HG03103 (cell line): ENCODE measurements at regions not wholly inside any gene's neighbourhood (a gene's known extent, or its start where the extent isn't known, plus 50 kb on each side); places are given as distances from the start of the nearest gene placed in this dataset.

Experiments used
- ATAC-seq: cut with Tn5 transposase; IDR thresholded peaks from one replicate; pipeline ENCODE4 v1.9.1; 2021; ENCODE audit warnings: low read depth; ENCODE audit not compliant: unreplicated experiment

DNA sequence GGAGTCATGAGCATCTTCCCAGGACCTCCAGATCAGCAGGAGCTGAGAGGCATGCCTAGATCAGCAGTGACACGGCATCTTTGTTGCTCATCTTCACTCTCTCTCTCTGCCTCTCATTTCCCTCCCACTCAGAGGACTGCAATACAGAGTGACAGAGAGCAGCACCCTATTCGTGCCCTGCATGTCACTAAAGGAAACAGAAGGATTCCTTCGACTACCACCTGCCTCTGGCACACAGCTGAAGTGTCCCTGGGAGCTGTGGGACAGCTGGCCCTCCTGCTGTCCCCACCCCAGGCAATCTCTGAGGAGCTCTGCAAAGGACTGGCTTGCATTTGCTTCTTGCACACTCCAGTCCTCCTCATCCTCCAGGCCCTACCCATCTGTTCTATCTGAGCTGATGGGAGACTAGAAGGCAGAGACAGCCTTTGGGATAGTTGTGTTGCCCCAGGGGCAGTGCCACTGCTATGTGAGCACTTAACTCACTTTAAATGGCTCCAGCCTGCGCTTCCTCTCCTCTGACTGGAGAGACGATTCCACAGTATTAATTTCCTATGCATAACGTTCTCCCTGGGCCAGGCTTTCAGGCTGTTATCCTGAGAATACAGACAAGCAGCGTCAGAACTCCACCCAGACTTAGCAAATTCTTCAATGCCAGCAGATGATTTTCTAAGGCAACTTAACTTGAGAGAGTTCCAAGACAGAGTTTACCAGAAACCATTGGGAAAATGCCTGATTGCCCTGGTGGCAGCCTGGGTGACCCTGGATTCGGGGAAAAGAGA is 167.6 kb upstream of the MAP1B start:
- ATAC-seq, result no peak

DNA sequence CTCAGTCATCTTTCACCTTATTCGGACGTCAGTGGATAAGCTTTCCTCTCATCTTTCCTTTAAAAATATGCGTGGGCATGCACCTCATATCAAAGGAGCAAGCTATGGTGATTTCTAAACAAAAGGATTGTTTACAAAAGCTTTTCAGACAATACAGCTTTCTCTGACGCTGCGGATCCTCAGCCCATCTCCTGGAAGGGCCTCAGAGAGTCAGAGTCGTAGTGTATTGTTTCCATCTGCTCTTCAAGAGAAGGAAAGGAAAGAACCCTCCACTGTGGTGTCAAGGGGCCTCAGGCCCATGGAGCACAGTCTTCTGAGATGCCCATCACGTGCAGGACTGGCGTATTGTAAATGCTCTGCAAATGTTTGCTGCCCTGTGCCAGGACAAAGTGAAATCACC is 163.4 kb upstream of the MAP1B start:
- no peak for ATAC-seq

DNA sequence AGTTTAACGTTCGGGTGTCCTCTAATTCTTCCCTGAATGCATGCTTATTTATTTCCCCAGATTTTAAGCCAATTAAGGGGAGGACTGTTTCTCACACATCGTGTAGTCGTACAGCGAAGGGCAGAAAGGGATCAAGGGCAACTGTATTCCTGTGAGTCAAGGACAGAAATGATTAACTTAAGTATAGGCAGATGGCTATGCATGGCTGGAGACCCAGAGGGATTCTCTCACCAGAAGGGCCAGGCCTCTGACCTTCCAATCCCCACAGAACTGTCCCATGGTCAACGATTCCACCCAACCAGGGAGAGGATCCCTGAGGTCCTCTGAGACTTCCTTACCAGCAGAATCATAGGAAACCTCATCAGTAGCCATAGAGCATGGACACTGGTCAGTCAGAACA is 161.8 kb upstream of the MAP1B start:
- ATAC-seq, result no peak

DNA sequence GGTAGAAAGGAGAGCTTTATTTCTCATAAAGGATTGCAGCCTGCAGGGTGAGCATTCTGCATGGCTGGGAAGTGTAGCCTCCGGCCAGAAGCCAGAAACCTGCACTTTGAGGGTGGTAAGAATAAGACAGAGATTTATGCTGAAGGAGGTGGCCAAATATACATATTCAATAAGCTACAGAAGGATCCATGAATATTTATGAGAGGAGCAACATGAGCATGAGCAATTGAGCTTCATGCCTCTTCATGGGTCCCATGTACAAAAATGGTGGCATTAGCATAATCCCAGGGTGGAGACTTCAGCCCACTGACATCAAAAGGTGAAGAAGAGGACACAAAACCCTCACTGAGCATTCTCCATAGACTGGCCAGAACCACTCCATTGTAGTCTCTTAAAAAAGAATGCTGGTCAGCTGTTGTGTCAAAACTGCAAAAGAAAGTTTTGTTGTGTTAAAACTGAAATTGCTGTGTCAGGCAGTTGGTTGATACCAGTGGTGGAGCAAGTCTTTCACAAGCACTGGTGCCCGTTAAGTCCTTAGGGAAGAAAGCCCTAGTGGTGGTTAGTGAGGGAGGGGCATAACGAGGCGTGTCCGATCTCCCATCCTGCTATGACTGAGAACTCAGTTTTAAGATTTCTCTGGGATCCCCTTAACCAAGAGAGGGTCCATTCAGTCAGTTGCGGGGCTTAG is 160.8 kb upstream of the MAP1B start:
- no peak for ATAC-seq

DNA sequence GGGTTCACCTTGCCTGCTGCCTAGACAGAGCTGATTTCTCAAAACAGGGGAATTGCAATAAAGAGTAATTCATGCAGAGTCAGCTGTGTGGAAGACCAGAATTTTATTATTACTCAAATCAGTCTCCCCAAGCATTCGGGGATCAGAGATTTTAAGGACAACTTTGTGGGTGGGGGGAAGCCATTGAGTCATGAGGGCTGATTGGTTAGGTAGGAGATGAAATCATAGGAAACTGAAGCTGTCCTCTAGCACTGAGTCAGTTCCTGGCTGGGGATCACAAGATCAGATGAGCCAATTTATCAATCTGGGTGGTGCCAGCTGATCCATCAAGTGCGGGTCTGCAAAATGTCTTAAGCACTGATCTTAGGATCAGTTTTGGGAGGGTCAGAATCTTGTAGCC is 159.1 kb upstream of the MAP1B start:
- ATAC-seq, result no peak

DNA sequence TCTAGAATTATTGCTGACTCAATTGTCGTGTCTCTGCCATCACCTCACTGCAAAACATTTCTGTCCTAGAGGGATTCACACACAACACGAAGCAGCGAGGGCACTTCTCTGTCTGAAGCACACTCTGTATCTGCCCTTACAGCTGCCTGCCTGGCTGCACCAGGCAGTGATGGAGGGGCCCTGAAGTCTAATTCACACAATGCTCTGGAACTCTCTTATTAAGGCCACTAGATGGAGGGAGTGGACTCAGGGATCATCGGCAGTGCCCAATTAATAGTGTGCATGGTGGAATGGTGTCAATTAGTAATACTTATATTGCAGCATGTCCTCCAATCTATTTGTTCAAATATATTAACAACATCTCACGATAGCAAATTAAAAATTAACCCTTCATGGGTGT is 157.5 kb upstream of the MAP1B start:
- ATAC-seq, result no peak

DNA sequence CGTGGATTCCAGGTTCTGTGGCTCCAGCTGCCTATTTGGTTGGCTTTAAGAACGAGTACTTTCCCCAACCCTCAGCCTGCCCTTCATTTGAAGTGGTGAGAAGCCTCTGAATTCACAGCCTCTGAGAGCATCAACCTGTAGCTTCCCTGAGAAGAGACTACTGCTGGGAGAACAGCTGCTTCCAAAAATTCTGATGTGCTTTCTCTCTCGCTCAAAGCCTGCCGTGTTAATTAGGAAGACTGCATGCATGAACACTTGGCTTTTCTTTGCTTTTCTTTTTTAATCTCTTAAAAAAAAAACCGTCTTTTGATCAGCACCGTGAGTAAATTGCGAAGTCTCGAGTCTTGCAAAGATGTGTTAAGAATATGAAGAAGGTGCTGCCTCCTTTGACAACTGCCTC is 153.4 kb upstream of the MAP1B start:
- ATAC-seq, result no peak

DNA sequence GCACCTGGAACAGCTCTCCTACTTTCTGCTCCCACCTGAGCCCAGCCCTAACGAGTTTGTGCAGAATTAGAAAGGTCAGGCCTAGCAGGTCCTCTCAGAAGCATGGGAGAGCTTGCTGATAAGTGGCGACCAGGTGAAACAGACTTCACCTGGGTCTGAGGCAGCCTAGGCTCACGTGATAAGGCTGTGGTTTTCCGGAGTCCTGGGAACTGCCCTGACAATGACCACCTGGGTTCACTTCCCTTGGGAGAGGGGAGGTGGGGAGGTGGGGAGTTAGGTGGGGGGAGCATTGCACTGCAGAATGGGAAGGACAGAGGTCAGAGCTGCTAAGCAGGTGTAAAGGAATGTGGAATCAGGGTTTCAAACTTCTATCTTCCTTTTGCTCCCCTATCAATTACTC is 152.9 kb upstream of the MAP1B start:
- no peak for ATAC-seq

DNA sequence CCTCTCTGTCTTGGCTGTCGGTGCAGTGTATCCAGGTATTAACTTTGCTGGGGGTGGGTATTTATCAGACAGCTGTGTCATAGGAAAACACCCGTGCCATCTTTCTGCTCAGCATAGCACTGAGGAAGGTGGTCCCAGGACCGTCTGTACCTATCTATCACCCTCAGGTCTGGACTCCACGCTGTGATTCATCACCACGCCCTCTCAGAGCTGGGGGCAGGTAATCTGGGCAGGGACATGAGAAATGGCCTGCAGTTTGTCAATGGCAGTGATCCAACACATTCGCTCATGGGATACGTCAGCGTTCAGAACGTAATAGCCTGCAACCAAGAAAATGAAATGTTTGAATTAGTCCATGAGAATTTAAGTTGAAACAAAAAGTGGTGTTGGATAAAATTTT is 151.6 kb upstream of the MAP1B start:
- ATAC-seq, result no peak

DNA sequence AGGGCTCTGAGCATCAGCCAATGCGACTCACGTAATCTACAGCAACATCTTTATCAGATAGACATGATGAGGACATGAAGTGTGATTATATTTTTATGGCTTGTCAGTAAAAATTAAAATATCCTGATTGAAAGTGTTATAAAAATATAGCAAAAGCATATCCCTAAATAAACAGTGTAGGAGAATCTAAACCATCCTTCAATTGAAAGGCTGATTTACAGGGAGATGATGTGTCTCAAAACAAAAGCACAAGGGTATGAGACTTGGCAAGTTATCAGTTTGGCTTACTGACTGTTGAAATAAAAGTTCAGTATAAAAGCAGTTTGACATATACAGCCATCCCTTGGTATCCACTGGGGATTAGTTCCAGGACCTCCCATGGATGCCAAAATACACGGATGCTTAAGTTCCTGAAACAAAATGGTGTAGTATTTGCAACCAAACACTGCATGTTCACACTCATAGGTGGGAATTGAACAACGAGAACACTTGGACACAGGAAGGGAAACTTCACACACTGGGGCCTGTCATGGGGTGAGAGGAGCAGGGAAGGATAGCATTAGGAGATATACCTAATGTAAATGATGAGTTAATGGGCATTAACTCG is 149.9 kb upstream of the MAP1B start:
- no peak for ATAC-seq

DNA sequence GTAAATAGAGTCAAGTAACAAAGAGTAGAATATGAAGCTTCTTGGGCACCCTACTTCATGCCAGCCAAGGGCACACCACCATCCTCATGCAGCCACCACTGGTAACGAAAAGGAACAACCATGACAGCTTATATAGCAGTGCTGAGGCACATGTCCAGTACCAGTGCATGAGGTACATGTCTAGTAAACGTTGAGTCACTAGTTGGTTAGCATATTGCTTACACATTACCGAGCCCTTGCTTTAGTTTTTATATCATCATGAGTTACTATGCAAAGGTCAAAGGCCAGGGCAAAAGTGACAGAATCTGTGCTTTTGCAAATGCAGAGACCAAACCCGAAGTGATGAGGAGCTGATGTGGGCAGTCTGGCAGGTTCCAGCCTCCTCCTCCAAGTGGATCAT is 147.1 kb upstream of the MAP1B start:
- ATAC-seq, result no peak

DNA sequence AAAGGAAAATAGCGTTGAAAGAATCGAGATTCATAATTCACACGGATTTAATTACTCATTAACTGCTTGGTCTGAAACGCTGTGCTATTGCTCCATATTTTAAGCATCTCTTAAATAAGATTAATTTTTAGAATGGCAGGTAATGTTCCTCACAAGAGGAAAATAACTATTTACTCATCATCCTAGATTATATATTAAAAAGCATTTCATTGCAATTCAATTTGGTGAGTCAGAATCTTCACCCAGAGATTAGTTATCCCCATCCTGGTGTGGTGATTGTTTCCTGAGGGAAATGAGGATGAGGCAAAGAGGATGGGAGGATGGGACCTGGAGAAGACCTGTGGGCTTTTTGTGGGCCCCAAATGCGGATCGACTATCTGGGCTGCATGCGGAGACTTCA is 145.5 kb upstream of the MAP1B start:
- ATAC-seq, result no peak

DNA sequence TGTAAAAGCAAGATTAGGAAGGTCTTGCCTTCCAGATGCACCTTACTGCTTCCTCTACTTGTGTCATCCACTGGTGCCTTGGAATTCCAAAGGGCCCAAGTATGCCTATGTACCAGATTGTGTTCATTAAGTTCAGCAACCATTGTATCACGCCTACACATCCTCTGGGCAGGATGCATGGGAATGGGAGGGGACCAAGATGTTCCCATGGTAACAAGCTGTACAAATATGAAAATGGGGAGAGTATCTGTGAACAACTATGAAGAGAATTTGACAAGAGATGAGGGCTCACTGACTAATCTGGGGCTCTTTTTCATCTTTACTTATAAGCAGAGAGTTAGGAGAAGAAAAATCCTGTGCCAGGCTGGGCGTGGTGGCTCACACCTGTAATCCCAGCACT is 137.8 kb upstream of the MAP1B start:
- ATAC-seq, result no peak

DNA sequence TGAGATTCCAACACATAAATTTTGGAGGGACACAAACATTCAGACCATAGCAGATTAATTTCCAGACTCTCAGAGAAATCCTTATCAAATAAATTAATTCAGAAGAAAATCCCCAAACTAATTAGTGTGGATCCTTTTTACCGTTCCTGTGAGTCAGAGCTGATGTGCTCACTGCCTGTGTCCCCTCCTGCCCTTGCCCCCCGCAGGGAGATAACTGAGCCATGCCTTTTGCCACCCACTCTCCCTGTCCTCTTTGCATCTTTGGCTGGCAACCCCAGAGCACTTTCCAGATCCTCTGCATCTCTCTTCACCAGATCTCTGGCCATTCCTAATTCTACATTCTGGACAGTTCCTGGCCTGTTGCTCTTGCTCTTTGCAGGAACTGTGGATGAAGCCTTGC is 135.4 kb upstream of the MAP1B start:
- ATAC-seq, result no peak

DNA sequence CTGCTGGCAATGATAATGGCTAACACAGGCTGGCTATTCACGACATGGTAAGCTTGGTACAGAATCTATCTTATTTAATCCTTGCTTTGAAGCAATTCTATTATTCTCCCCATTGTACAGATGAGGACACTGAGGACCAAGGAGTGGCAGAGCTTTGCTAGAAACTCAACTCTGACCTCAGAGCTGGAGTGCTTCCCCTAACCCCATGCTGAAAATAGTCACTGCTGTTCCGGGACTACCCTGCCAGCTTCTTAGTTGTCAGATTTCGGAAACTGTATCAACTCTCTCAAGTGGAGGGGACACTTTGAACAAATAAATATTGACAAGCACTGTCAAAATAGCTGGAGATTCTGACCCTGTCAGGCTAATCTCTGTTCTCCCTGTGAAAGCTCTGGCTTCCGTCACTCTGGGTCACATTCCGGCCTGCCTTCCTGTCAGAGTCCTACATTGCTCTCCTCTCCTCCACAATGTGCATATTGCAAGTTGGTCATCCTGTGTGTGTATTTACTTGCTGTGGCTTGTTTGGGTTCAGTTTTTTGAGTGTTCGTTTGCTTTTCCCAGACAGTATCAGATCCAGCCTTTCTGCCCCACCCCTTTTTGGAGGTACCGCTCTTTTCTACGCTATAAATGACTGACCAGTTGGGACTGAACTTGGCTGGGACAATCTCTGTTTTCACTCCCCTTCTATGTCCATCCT is 134.3 kb upstream of the MAP1B start:
- no peak for ATAC-seq

DNA sequence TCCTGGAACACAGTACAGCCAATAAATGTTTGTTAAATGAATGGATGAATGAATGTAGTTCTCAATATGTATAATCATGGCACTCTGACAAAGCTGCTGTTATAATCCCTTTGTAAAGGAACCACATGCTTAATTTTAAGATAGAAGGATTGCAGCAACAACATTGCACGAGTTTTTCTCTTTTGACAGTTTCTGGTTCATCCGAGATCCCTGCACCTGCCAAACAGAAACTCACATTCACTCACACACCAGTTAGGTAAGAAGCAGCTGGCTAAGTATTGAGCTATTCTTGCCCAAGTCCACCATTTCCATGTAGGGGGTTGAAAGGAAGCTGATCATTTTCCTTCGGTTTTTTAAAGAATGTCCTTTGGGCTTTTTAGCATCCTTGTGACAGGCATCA is 133.7 kb upstream of the MAP1B start:
- ATAC-seq, result no peak

DNA sequence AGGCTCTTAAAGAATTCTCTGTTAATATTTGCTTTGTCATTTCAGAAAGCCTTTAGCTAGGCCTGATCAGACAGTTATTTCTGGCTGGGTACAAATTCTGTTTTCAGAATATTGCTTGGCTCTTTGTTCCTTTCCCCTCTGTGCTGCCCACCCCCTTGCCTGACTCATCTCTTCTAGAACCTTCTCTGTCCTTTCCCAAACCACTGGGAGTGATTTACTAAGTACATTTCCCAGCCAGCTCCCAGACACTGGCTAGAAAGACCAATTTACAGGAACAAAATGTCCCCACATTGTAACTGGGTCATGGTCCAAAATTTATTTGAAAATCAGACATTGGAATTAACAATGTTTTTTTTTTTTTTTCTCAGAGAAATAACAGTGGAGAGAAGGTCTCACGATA is 133.1 kb upstream of the MAP1B start:
- no peak for ATAC-seq

DNA sequence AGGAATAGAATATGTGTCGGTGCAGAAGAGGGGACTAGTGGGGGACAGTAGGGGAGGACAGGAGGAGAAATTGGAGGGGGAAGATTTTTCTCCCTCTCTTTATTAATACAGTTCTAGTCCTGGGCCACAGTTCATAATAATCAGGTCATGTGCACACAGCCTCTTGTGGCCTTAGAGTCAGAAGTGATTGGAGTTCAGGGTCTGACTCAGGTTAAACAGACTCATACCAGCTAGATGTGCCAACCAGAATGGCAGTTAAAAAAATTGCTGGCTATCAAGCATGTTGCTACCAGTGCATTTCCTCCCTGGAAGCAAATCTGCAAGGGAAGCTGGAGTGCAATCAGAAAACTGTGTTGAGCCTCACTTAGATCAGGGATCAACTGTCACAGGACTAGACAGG is 132.7 kb upstream of the MAP1B start:
- no peak for ATAC-seq

DNA sequence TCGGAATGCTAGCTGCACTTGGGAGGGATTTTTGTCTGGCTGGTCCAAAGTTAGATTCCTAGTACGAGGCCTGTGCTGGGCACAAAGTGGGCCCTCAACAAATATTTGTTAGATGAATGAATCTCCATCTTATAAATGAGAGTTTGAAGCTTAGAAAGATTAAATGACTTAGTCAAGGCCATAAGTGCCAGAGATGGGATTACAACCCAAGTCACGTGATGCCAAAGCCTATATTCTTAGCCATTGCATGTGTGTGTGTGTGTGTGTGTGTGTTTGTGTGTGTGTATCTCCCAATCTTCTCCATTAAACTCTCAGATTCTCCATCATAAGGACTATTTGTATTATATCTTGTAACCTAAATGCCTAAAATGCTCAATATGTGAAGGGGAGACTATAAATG is 130.8 kb upstream of the MAP1B start:
- no peak for ATAC-seq

DNA sequence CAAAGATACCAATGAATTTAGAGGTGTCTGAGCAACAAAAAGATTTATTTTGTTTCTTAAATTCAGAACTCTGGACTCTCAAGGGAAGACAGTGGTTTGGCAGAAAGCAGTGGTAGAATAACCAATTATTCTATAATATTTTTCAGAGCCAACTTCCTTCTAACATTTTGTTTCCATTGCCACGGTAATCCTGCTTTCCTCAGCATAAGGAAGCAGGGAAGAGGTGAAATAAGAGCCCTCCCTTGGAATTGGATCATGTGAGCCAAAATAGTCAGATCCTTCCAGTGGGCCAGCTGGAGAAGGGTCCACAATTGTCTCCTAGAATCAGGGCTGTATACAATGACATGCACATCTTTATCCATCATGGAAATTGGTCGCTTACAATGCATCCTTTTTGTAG is 130.0 kb upstream of the MAP1B start:
- no peak for ATAC-seq

DNA sequence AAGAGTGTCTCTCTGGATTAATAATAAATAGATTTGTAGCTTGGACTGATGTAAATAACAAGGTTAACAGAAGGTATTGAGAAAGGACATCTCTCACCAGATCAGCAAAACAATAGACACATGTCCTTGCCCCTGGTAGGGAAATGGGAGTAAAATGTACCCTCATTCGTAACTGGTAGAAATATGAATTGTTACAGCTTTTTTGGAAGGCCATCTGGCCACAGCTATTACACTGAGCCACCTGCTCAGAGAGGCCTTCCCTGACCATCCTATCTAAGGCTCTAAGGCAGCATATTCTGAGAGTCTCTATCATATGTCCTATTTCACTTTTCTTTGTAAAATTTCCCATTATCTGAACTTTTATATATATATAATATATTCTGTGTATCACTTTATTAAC is 129.1 kb upstream of the MAP1B start:
- ATAC-seq, result no peak
